WTC11 (cell line): ENCODE measurements at regions not wholly inside any gene's neighbourhood (a gene's known extent, or its start where the extent isn't known, plus 50 kb on each side); places are given as distances from the start of the nearest gene placed in this dataset.

ENCODE experiments used
- CTCF ChIP-seq: fragments of 200-600 bp; IDR thresholded peaks from 2 replicates; pipeline ENCODE4 v1.8.0; 2022; ENCODE audit warnings: antibody characterized with exemption
- GRHL2 ChIP-seq: fragments of 250-450 bp; sonication (Bioruptor Pico); IDR thresholded peaks from 2 replicates; pipeline ENCODE4 v1.8.0; 2022; ENCODE audit warnings: mild to moderate bottlenecking, moderate library complexity; ENCODE audit not compliant: insufficient replicate concordance, severe bottlenecking
- JUN ChIP-seq: sonication (generic); formaldehyde crosslinking; IDR thresholded peaks from 2 replicates; pipeline ENCODE4 v1.8.0; 2023; ENCODE audit warnings: mild to moderate bottlenecking, missing genetic modification reagents
- NR1H2 ChIP-seq: sonication (generic); formaldehyde crosslinking; IDR thresholded peaks from 2 replicates; pipeline ENCODE4 v1.9.0; 2021; ENCODE audit warnings: mild to moderate bottlenecking, moderate library complexity, missing genetic modification reagents
- TCF7 ChIP-seq: sonication (generic); formaldehyde crosslinking; IDR thresholded peaks from 2 replicates; pipeline ENCODE4 v1.8.0; 2022; ENCODE audit warnings: mild to moderate bottlenecking, low read depth, missing genetic modification reagents, moderate library complexity
- ZBTB21 ChIP-seq: sonication (generic); formaldehyde crosslinking; IDR thresholded peaks from 2 replicates; pipeline ENCODE4 v1.8.1; 2023; ENCODE audit warnings: mild to moderate bottlenecking, missing genetic modification reagents, borderline replicate concordance
- TF ChIP-seq, protein P1 (sequence below): sonication (generic); formaldehyde crosslinking; IDR thresholded peaks from 2 replicates; pipeline ENCODE4 v1.8.1; 2022; ENCODE audit warnings: low read depth, missing genetic modification reagents, borderline replicate concordance

GRCh38 chr16:54437401-54437800 lies 150.8 kb upstream of the IRX3 start:
- TF ChIP-seq, protein P1, sequence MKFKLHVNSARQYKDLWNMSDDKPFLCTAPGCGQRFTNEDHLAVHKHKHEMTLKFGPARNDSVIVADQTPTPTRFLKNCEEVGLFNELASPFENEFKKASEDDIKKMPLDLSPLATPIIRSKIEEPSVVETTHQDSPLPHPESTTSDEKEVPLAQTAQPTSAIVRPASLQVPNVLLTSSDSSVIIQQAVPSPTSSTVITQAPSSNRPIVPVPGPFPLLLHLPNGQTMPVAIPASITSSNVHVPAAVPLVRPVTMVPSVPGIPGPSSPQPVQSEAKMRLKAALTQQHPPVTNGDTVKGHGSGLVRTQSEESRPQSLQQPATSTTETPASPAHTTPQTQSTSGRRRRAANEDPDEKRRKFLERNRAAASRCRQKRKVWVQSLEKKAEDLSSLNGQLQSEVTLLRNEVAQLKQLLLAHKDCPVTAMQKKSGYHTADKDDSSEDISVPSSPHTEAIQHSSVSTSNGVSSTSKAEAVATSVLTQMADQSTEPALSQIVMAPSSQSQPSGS (CRISPR knock-in tag): no peak
- TF ChIP-seq TCF7: no peak
- no peak for TF ChIP-seq CTCF
- no peak for TF ChIP-seq GRHL2 (CRISPR knock-in tag)
- no peak for TF ChIP-seq NR1H2 (CRISPR knock-in tag)
- TF ChIP-seq ZBTB21 (CRISPR knock-in tag): no peak
- TF ChIP-seq JUN (CRISPR knock-in tag): no peak
